Hepatocyte (in vitro differentiated cells): ENCODE measurements at regions not wholly inside any gene's neighbourhood (a gene's known extent, or its start where the extent isn't known, plus 50 kb on each side); places are given as distances from the start of the nearest gene placed in this dataset.

Experiments used
- DNase-seq: peaks from one replicate; pipeline ENCODE4 v3.0.0-alpha.2; 2016; ENCODE audit warnings: low spot score
- H2AFZ ChIP-seq: fragments of 200-600 bp; sonication (generic); 2 replicates; pipeline ENCODE4 v1.6.0; 2016; ENCODE audit warnings: antibody characterized with exemption, mild to moderate bottlenecking
- H3K27ac ChIP-seq: fragments of 200-600 bp; sonication (generic); 2 replicates; pipeline ENCODE4 v1.5.1; 2016; ENCODE audit warnings: mild to moderate bottlenecking
- H3K27me3 ChIP-seq: fragments of 200-600 bp; sonication (generic); 2 replicates; pipeline ENCODE4 v1.6.1; 2016
- H3K36me3 ChIP-seq: fragments of 200-600 bp; sonication (generic); replicated peaks from 2 replicates; pipeline ENCODE4 v1.5.1; 2016; ENCODE audit warnings: low read depth; ENCODE audit not compliant: insufficient read depth
- H3K4me1 ChIP-seq: fragments of 200-600 bp; sonication (generic); 2 replicates; pipeline ENCODE4 v1.5.1; 2016; ENCODE audit warnings: mild to moderate bottlenecking, moderate library complexity; ENCODE audit not compliant: insufficient read depth
- H3K4me2 ChIP-seq: fragments of 200-600 bp; sonication (generic); 2 replicates; pipeline ENCODE4 v1.6.0; 2016
- H3K4me3 ChIP-seq: fragments of 200-600 bp; sonication (generic); 2 replicates; pipeline ENCODE4 v1.5.1; 2016; ENCODE audit warnings: mild to moderate bottlenecking
- H3K79me2 ChIP-seq: fragments of 200-600 bp; sonication (generic); 2 replicates; pipeline ENCODE4 v1.6.0; 2017; ENCODE audit warnings: mild to moderate bottlenecking
- H3K9me2 ChIP-seq: fragments of 200-600 bp; sonication (generic); replicated peaks from 2 replicates; pipeline ENCODE4 v1.6.0; 2017; ENCODE audit warnings: mild to moderate bottlenecking; ENCODE audit not compliant: insufficient read depth
- H3K9me3 ChIP-seq: fragments of 200-600 bp; sonication (generic); 2 replicates; pipeline ENCODE4 v1.5.1; 2016; ENCODE audit warnings: low read depth, mild to moderate bottlenecking
- H4K20me1 ChIP-seq: fragments of 200-600 bp; sonication (generic); 2 replicates; pipeline ENCODE4 v1.6.0; 2016; ENCODE audit warnings: mild to moderate bottlenecking; ENCODE audit not compliant: insufficient read depth, poor library complexity, severe bottlenecking
- EZH2 ChIP-seq: fragments of 200-600 bp; sonication (generic); IDR thresholded peaks from 2 replicates; pipeline ENCODE4 v1.6.1; 2016; ENCODE audit warnings: antibody characterized with exemption, mild to moderate bottlenecking, borderline replicate concordance
- EZH2phosphoT487 ChIP-seq: fragments of 200-600 bp; sonication (generic); IDR thresholded peaks from one replicate; pipeline ENCODE4 v1.6.1; 2018; ENCODE audit warnings: antibody characterized with exemption, mild to moderate bottlenecking, low read depth, moderate library complexity; ENCODE audit not compliant: unreplicated experiment, severe bottlenecking
- WGBS: methylation state at CpG from one replicate; pipeline ENCODE4 v1.1.6; 2016; ENCODE audit warnings: low lambda C conversion rate; ENCODE audit errors: missing lambda C conversion rate; 5-methylcytosine and 5-hydroxymethylcytosine counted together
- TF ChIP-seq, protein P1 (sequence below): fragments of 200-600 bp; sonication (generic); IDR thresholded peaks from 2 replicates; pipeline ENCODE4 v1.5.1; 2016; ENCODE audit warnings: antibody characterized with exemption, mild to moderate bottlenecking; ENCODE audit not compliant: poor library complexity

DNA sequence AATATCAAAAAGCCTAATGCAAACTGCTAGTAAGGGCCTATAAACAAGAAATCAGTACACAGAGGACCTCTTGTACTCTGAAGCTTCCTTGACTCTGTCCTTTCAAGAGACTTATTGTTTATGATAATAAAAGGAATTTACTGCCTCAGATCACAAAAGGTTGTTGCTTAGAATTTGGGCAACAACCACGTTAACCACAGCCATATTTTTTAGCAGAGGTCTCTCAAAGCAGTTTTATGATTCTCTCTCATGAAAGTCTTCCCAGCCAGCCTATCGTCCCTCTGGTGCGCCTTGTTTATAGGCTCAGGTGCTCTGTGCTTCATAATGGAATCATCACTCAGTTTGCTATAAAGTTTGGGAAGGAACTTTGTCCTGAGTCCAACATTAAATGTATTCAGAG is 270.6 kb downstream of the RCHY1 start:
- H3K79me2 ChIP-seq, result no peaks in the 10 kb centered on the region
- WGBS, result 43% methylated on average over 3 of the region's 3 CpGs

DNA sequence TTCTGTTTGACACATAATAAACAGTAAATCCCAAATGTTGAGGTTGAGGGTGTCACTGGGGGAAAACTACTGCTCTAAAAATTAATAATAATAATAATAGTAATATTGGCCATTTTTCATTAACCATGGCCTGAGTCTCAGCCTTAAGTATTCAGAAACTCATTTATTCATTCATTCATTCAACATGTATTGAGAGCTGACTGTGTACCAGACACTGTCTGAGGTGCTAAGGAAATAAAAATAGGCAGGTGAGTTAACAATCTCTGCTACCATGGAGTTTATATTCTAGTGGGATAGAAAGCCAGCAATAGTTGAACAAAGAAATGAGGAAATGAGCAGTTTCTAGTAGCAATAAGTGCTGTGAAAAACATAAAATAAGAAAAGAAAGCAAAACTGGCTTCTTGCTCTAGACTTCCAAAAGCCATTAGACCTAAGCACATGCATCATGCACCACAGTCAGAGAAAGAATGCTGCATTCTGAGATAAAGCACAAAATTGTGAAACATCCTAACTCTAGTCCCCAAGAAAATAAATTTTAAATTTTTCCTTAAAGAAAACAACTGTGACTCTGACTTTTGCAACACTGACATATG is 278.7 kb downstream of the RCHY1 start:
- H3K79me2 ChIP-seq, result no peaks in the 10 kb centered on the region
- no peaks in the 10 kb centered on the region for H3K27me3 ChIP-seq
- no peak overlapping the region for H3K27ac ChIP-seq
- no peak overlapping the region for H2AFZ ChIP-seq
- peaks cover 29% of the 10 kb centered on the region for H3K4me1 ChIP-seq
- no peaks in the 10 kb centered on the region for H3K36me3 ChIP-seq
- no peaks in the 10 kb centered on the region for H3K9me3 ChIP-seq
- no peak for DNase-seq
- TF ChIP-seq EZH2 (no peak), EZH2phosphoT487 (no peak)
- TF ChIP-seq, protein P1, sequence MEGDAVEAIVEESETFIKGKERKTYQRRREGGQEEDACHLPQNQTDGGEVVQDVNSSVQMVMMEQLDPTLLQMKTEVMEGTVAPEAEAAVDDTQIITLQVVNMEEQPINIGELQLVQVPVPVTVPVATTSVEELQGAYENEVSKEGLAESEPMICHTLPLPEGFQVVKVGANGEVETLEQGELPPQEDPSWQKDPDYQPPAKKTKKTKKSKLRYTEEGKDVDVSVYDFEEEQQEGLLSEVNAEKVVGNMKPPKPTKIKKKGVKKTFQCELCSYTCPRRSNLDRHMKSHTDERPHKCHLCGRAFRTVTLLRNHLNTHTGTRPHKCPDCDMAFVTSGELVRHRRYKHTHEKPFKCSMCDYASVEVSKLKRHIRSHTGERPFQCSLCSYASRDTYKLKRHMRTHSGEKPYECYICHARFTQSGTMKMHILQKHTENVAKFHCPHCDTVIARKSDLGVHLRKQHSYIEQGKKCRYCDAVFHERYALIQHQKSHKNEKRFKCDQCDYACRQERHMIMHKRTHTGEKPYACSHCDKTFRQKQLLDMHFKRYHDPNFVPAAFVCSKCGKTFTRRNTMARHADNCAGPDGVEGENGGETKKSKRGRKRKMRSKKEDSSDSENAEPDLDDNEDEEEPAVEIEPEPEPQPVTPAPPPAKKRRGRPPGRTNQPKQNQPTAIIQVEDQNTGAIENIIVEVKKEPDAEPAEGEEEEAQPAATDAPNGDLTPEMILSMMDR, result no peak
- no peaks in the 10 kb centered on the region for H4K20me1 ChIP-seq
- H3K9me2 ChIP-seq, result no peaks in the 10 kb centered on the region
- H3K4me2 ChIP-seq, result no peak overlapping the region
- no peak overlapping the region for H3K4me3 ChIP-seq

More for the DNA sequence above, 270.6 kb downstream of the RCHY1 start:
- Histone ChIP-seq H3K4me1 (peaks cover 15% of the 10 kb centered on the region), H3K9me3 (no peaks in the 10 kb centered on the region), H3K4me2 (no peak overlapping the region), H3K4me3 (no peak overlapping the region), H3K27me3 (no peaks in the 10 kb centered on the region), H3K36me3 (no peaks in the 10 kb centered on the region), H2AFZ (peak overlapping the region; percentile 9), H4K20me1 (no peaks in the 10 kb centered on the region), H3K27ac (no peak overlapping the region), H3K9me2 (no peaks in the 10 kb centered on the region)
- DNase-seq, result peak; percentile 11
- TF ChIP-seq, protein P1, result no peak
- TF ChIP-seq EZH2phosphoT487 (no peak), EZH2 (no peak)

DNA sequence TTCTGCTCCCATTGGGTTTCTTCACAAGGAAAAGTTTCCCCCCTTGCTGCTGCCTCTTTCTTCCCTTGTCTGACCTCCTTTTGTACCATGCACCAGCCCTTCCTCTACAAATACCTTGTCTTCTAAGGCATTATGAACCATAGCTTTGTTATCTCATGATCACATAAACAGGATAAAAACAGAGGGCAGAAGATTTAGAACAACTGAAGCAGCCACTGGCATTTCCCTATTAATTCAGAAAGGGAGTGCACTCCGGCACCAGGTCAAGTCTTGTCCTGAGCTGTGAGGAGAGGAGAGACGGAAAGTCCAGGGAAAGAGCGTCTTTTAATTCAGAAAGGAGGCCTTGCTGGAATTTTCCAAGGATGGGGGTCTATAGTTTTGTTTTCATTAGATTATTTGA is 281.7 kb downstream of the RCHY1 start:
- Histone ChIP-seq H2AFZ (no peak overlapping the region), H4K20me1 (no peaks in the 10 kb centered on the region), H3K9me3 (no peaks in the 10 kb centered on the region), H3K9me2 (no peaks in the 10 kb centered on the region), H3K4me1 (peaks cover 46% of the 10 kb centered on the region), H3K4me2 (no peak overlapping the region), H3K36me3 (no peaks in the 10 kb centered on the region), H3K4me3 (no peak overlapping the region), H3K79me2 (no peaks in the 10 kb centered on the region), H3K27me3 (no peaks in the 10 kb centered on the region), H3K27ac (peak overlapping the region; percentile 4)
- no peak for TF ChIP-seq EZH2
- TF ChIP-seq, protein P1, result no peak
- no peak for TF ChIP-seq EZH2phosphoT487
- DNase-seq, result no peak
- WGBS, result 49% methylated on average over 3 of the region's 3 CpGs
